ENCODE measurements at regions not wholly inside any gene's neighbourhood (a gene's known extent, or its start where the extent isn't known, plus 50 kb on each side); places are given as distances from the start of the nearest gene placed in this dataset.

GRCh38 chr1:88618331-88618730, 65.7 kb upstream of the PKN2 start:
- no peak for TF ChIP-seq CTCF (IDR thresholded peaks at IDR 0.05)
- TF ChIP-seq POLR2A (IDR thresholded peaks at IDR 0.05): no peak

All from suprapubic skin (tissue), 3 donors.